H1 (cell line): ENCODE measurements at regions not wholly inside any gene's neighbourhood (a gene's known extent, or its start where the extent isn't known, plus 50 kb on each side); places are given as distances from the start of the nearest gene placed in this dataset.

Experiments used
- CTCF ChIA-PET: fragments of 300-600 bp; sonication (Branson Sonifier 250); formaldehyde crosslinking; loops from one replicate; lab custom pipeline; 2021; ENCODE audit not compliant: partially characterized antibody; lab: Charles Lee
- POLR2A ChIA-PET: fragments of 300-600 bp; sonication (Branson Sonifier 250); formaldehyde crosslinking; loops from one replicate; lab custom pipeline; 2021; ENCODE audit warnings: inconsistent platforms; ENCODE audit not compliant: partially characterized antibody; lab: Charles Lee
- DNase-seq, 2 experiments: peaks; one replicate each; pipeline versions ENCODE4 v3.0.0 to v3.0.0-alpha.2; 2010 to 2022; ENCODE audit warnings: low spot score in 2 of 2, low read depth in 1 of 2, mixed read lengths in 1 of 2
- FAIRE-seq: peaks from 2 replicates; lab custom pipeline; 2011; peaks lifted over from hg19 to GRCh38; lab: Jason Lieb, UNC
- H2AFZ ChIP-seq: 2 replicates; pipeline ENCODE4 v1.8.1; 2012; ENCODE audit warnings: low read length, inconsistent platforms
- H2AK5ac ChIP-seq: 2 replicates; pipeline ENCODE4 v1.6.1; 2013; ENCODE audit warnings: low read depth, low read length
- H2BK120ac ChIP-seq: replicated peaks from 2 replicates; pipeline ENCODE3; 2013; ENCODE audit warnings: low read depth, low read length, inconsistent platforms
- H2BK12ac ChIP-seq: 2 replicates; pipeline ENCODE4 v1.6.1; 2013; ENCODE audit warnings: low read depth, low read length
- H2BK15ac ChIP-seq: 2 replicates; pipeline ENCODE4 v1.6.1; 2013; ENCODE audit warnings: low read length
- H2BK20ac ChIP-seq: 2 replicates; pipeline ENCODE4 v1.6.1; 2013; ENCODE audit warnings: low read length
- H2BK5ac ChIP-seq: 2 replicates; pipeline ENCODE4 v1.6.1; 2013; ENCODE audit warnings: low read depth, low read length
- H3K14ac ChIP-seq: 2 replicates; pipeline ENCODE4 v1.6.1; 2013; ENCODE audit warnings: inconsistent platforms; ENCODE audit not compliant: insufficient read length
- H3K18ac ChIP-seq: 2 replicates; pipeline ENCODE4 v1.6.1; 2013; ENCODE audit warnings: low read length; ENCODE audit errors: extremely low read depth
- H3K23ac ChIP-seq: 2 replicates; pipeline ENCODE4 v1.6.1; 2013; ENCODE audit warnings: inconsistent platforms; ENCODE audit not compliant: insufficient read length
- H3K23me2 ChIP-seq: 2 replicates; pipeline ENCODE4 v1.6.1; 2013; ENCODE audit warnings: low read depth, low read length
- H3K27ac ChIP-seq: 2 replicates; pipeline ENCODE4 v1.6.1; 2011; ENCODE audit warnings: low read depth, low read length, inconsistent platforms
- H3K27me3 ChIP-seq, 4 experiments: replicated peaks in 1 of 4; 1 replicate in 1 of 4; 2 replicates in 3 of 4; pipeline versions ENCODE4 v1.6.1 to v1.8.1; 2011 to 2013; ENCODE audit warnings: low read length in 3 of 4, mild to moderate bottlenecking in 3 of 4, inconsistent platforms in 2 of 4, mixed read lengths in 2 of 4, moderate library complexity in 1 of 4; ENCODE audit not compliant: control insufficient read depth in 3 of 4, insufficient read depth in 3 of 4; ENCODE audit errors: extremely low read depth in 1 of 4
- H3K36me3 ChIP-seq, 4 experiments: 2 replicates each; pipeline versions ENCODE4 v1.6.1 to v1.8.1; 2011 to 2013; ENCODE audit warnings: mild to moderate bottlenecking in 4 of 4, low read length in 3 of 4, moderate library complexity in 2 of 4, control low read depth in 1 of 4, inconsistent platforms in 1 of 4; ENCODE audit not compliant: insufficient read depth in 4 of 4, control insufficient read depth in 2 of 4
- H3K4ac ChIP-seq: replicated peaks from 2 replicates; pipeline ENCODE3; 2013; ENCODE audit warnings: low read length, low read depth, mixed read lengths, inconsistent platforms; ENCODE audit not compliant: insufficient read length
- H3K4me1 ChIP-seq, 4 experiments: replicated peaks in 1 of 4; 1 replicate in 1 of 4; 2 replicates in 3 of 4; pipeline versions ENCODE4 v1.6.1 to v1.8.1; 2011 to 2013; ENCODE audit warnings: low read length in 3 of 4, inconsistent platforms in 2 of 4, mixed read lengths in 1 of 4; ENCODE audit not compliant: insufficient read depth in 4 of 4, control insufficient read depth in 3 of 4
- H3K4me2 ChIP-seq, 2 experiments: 2 replicates each; pipeline versions ENCODE4 v1.6.1 to v1.8.1; 2011 to 2013; ENCODE audit warnings: low read depth in 2 of 2, low read length in 2 of 2, control low read depth in 1 of 2, inconsistent platforms in 1 of 2, mild to moderate bottlenecking in 1 of 2; ENCODE audit not compliant: insufficient read depth in 1 of 2
- H3K4me3 ChIP-seq, 4 experiments: fragments of 200-600, 300-600 bp in 1 of 4; sonication (generic), shearing (Covaris generic), sonication (Bioruptor Twin) in 1 of 4; 2 replicates each; pipeline versions ENCODE4 v1.5.1 to v1.8.1; 2011 to 2016; ENCODE audit warnings: low read length in 4 of 4, low read depth in 3 of 4, control low read depth in 2 of 4, inconsistent platforms in 2 of 4, mild to moderate bottlenecking in 2 of 4, mixed read lengths in 1 of 4, moderate library complexity in 1 of 4; ENCODE audit not compliant: insufficient read depth in 2 of 4; ENCODE audit errors: extremely low read depth in 1 of 4
- H3K56ac ChIP-seq: replicated peaks from 2 replicates; pipeline ENCODE3; 2013; ENCODE audit warnings: low read depth, mild to moderate bottlenecking, mixed read lengths, low read length, inconsistent platforms; ENCODE audit not compliant: insufficient read length
- H3K79me1 ChIP-seq: 2 replicates; pipeline ENCODE4 v1.6.1; 2013; ENCODE audit warnings: low read depth, low read length, control low read depth
- H3K79me2 ChIP-seq, 2 experiments: 2 replicates each; pipeline versions ENCODE4 v1.6.1 to v1.8.1; 2012 to 2013; ENCODE audit warnings: low read length in 2 of 2, mild to moderate bottlenecking in 2 of 2, inconsistent platforms in 1 of 2; ENCODE audit not compliant: insufficient read depth in 2 of 2, control insufficient read depth in 1 of 2
- H3K9ac ChIP-seq, 4 experiments: replicated peaks in 1 of 4; 1 replicate in 1 of 4; 2 replicates in 3 of 4; pipeline versions ENCODE4 v1.6.1 to v1.8.1; 2011 to 2013; ENCODE audit warnings: low read depth in 3 of 4, low read length in 3 of 4, control low read depth in 2 of 4, mild to moderate bottlenecking in 2 of 4, moderate library complexity in 2 of 4, inconsistent platforms in 1 of 4; ENCODE audit errors: extremely low read depth in 1 of 4
- H3K9me3 ChIP-seq, 2 experiments: 2 replicates each; pipeline versions ENCODE4 v1.6.1 to v1.8.1; 2012 to 2013; ENCODE audit warnings: mild to moderate bottlenecking in 2 of 2, moderate library complexity in 2 of 2, control low read depth in 1 of 2, inconsistent platforms in 1 of 2, low read depth in 1 of 2, low read length in 1 of 2, mixed read lengths in 1 of 2; ENCODE audit not compliant: insufficient read depth in 2 of 2
- H4K20me1 ChIP-seq, 2 experiments: replicated peaks in 1 of 2; 2 replicates each; pipeline versions ENCODE3 to v1.8.1; 2011 to 2013; ENCODE audit warnings: inconsistent platforms in 2 of 2, low read length in 2 of 2, mild to moderate bottlenecking in 1 of 2; ENCODE audit not compliant: insufficient read depth in 2 of 2, control insufficient read depth in 1 of 2
- H4K5ac ChIP-seq: 2 replicates; pipeline ENCODE4 v1.6.1; 2013; ENCODE audit warnings: low read length, low read depth, mixed read lengths, inconsistent platforms; ENCODE audit not compliant: insufficient read length
- H4K8ac ChIP-seq: 2 replicates; pipeline ENCODE4 v1.8.0; 2013; ENCODE audit warnings: mild to moderate bottlenecking, moderate library complexity, low read length, inconsistent platforms; ENCODE audit not compliant: insufficient read depth; ENCODE audit errors: extremely low read depth
- H4K91ac ChIP-seq: replicated peaks from 2 replicates; pipeline ENCODE3; 2013; ENCODE audit warnings: low read length, mixed read lengths, inconsistent platforms; ENCODE audit not compliant: insufficient read length
- CBX5 ChIP-seq: fragments of 300-800, 300-1000 bp; sonication (generic); IDR thresholded peaks from 2 replicates; pipeline ENCODE4 v1.7.1; 2016; ENCODE audit warnings: antibody characterized with exemption, low read length, low read depth
- CTBP2 ChIP-seq: IDR thresholded peaks from 2 replicates; pipeline ENCODE4 v1.7.0; 2011; ENCODE audit warnings: borderline replicate concordance, mild to moderate bottlenecking, moderate library complexity, mixed read lengths, low read length; ENCODE audit not compliant: insufficient read depth, insufficient read length
- FOSL1 ChIP-seq: IDR thresholded peaks from 2 replicates; pipeline ENCODE4 v1.6.1; 2011; ENCODE audit warnings: mild to moderate bottlenecking, low read depth, low read length, moderate library complexity; ENCODE audit not compliant: insufficient read depth
- RAD21 ChIP-seq, 2 experiments: IDR thresholded peaks in 1 of 2; conservative IDR thresholded peaks in 1 of 2; 2 replicates each; pipeline ENCODE4 v1.6.1; 2011; ENCODE audit warnings: low read depth in 2 of 2, low read length in 2 of 2, improper control_type of control experiment in 1 of 2, inconsistent platforms in 1 of 2, mild to moderate bottlenecking in 1 of 2, moderate library complexity in 1 of 2
- SAP30 ChIP-seq: fragments of 300-600 bp; sonication (generic); IDR thresholded peaks from 2 replicates; pipeline ENCODE4 v1.7.1; 2012; ENCODE audit warnings: low read length, moderate library complexity, mild to moderate bottlenecking, inconsistent platforms; ENCODE audit not compliant: insufficient read depth, insufficient replicate concordance
- SP4 ChIP-seq: IDR thresholded peaks from 2 replicates; pipeline ENCODE4 v1.6.1; 2012; ENCODE audit warnings: low read length, inconsistent platforms
- TAF1 ChIP-seq: IDR thresholded peaks from 2 replicates; pipeline ENCODE4 v1.6.1; 2011; ENCODE audit warnings: mild to moderate bottlenecking, low read depth, low read length
- WGBS, 2 experiments: shearing (Covaris generic) in 1 of 2; methylation state at CpG; one replicate each; pipeline versions ENCODE4 v1.1.6 to v1.1.7; 2013 to 2015; ENCODE audit warnings: low lambda C conversion rate in 2 of 2, mixed read lengths in 2 of 2, inconsistent platforms in 1 of 2, low coverage in 1 of 2, missing lambda C conversion rate in 1 of 2; ENCODE audit not compliant: insufficient replicate concordance in 2 of 2, insufficient coverage in 1 of 2, insufficient read length in 1 of 2; ENCODE audit errors: extremely low coverage in 1 of 2, missing lambda C conversion rate in 1 of 2; 5-methylcytosine and 5-hydroxymethylcytosine counted together

DNA sequence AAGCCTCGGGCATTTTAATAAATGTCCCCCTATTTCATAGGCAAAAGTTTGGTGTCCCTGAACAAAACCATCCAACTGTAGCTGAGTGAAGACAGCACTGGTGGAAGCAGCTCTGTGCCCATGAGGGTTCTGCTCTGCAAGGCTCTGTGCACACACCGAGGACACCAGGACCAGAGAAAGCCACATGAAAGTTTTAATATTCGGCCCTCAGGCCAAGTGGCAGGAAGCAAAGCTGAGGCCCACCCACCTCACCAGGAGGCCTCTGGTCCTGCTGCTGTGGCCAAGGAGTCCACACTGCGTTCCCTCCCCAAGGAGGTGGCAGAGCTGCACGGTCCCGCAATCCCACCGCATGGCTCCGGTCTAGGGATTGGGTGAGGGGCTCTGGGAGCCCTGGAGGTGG is 62.6 kb upstream of the RPS6KA2 start:
- no peak overlapping the region for H3K4me3 ChIP-seq
- no peak overlapping the region for H4K5ac ChIP-seq
- H4K91ac ChIP-seq, result no peak overlapping the region
- no peak overlapping the region for H4K8ac ChIP-seq
- no peak for TF ChIP-seq FOSL1
- TF ChIP-seq TAF1, result no peak
- TF ChIP-seq SAP30, result no peak
- TF ChIP-seq RAD21 (IDR thresholded peaks at IDR 0.05 in 1 of 2, conservative IDR thresholded peaks at IDR 0.05 in 1 of 2; ENCODE audit: low read depth in 2 of 2, low read length in 2 of 2), result no peak
- no peak for TF ChIP-seq CBX5
- TF ChIP-seq CTBP2, result no peak
- TF ChIP-seq SP4, result no peak
- H3K56ac ChIP-seq, result no peak overlapping the region
- ChIA-PET POLR2A (no interaction called here), CTCF (interaction anchor here (0.6 to 1.1 kb wide), 5 partner anchors 9 to 86 kb away, joined by 3 to 6 read pairs (median 3); no protein-coding TSS in a partner anchor)
- no peaks in the 10 kb centered on the region for H3K23me2 ChIP-seq
- H2BK120ac ChIP-seq, result no peak overlapping the region
- no peak overlapping the region for H2BK12ac ChIP-seq
- no peak overlapping the region for H2AFZ ChIP-seq
- no peak overlapping the region for H2BK15ac ChIP-seq
- H3K4me1 ChIP-seq, result peaks cover 0 to 10% (median 9%) of the 10 kb centered on the region in 4 experiments; a peak in 5 of 7 replicates
- H3K79me2 ChIP-seq, result no peaks in the 10 kb centered on the region
- no peak for FAIRE-seq
- H3K9ac ChIP-seq, result no peak overlapping the region
- H3K79me1 ChIP-seq, result no peaks in the 10 kb centered on the region
- no peaks in the 10 kb centered on the region for H4K20me1 ChIP-seq
- no peaks in the 10 kb centered on the region for H3K36me3 ChIP-seq
- no peak overlapping the region for H3K14ac ChIP-seq
- H3K4me2 ChIP-seq, result no peak overlapping the region
- H3K27ac ChIP-seq, result no peak overlapping the region
- no peak overlapping the region for H3K23ac ChIP-seq
- 93% methylated on average over 8 of the region's 8 CpGs; no CpG with 5 or more reads in 1 of the 2 experiments for WGBS, 2 experiments
- H2AK5ac ChIP-seq, result no peak overlapping the region
- no peaks in the 10 kb centered on the region for H3K9me3 ChIP-seq
- H3K18ac ChIP-seq, result no peak overlapping the region
- DNase-seq, result no peak
- no peak overlapping the region for H3K4ac ChIP-seq
- H2BK20ac ChIP-seq, result no peak overlapping the region
- no peak overlapping the region for H2BK5ac ChIP-seq
- peaks cover 0 to 3% (median 0%) of the 10 kb centered on the region in 4 experiments; a peak in 1 of 7 replicates for H3K27me3 ChIP-seq
